ENCODE measurements at regions not wholly inside any gene's neighbourhood (a gene's known extent, or its start where the extent isn't known, plus 50 kb on each side); places are given as distances from the start of the nearest gene placed in this dataset.

DNA sequence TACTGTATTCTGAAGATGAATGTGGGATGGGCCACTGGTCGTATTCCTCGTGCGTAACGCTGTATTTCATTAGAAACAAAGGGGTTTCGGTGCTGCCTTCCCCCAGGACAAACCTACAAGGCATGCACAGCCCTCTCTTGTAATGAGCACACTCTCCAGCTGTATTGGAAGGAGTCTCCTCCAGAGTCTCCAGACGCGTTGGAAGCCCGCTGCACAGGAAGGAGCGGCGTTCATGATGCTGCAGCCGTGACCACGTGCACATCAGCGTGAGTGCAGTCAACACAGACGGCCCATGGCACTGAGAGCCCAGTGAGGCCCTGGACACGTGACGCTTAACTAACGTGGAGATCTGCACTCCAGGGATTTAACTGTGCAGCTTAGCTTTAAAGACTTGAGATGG, 209.0 kb upstream of the IRX1 start (continued):
- no peak for TF ChIP-seq SP1 (IDR thresholded peaks at IDR 0.05; ENCODE audit: low read depth, low read length)
- no peak for TF ChIP-seq TEAD4 (IDR thresholded peaks at IDR 0.05; ENCODE audit: low read depth, low read length)
- no peak for TF ChIP-seq RBBP5 (IDR thresholded peaks at IDR 0.05; ENCODE audit: borderline replicate concordance, low read depth, low read length)
- TF ChIP-seq SIRT6 (IDR thresholded peaks at IDR 0.05; ENCODE audit: low read length): no peak
- TF ChIP-seq SUZ12 (IDR thresholded peaks at IDR 0.05; ENCODE audit: low read length): no peak
- no peak for TF ChIP-seq EP300 (IDR thresholded peaks at IDR 0.05; ENCODE audit: borderline replicate concordance in 1 of 2, low read depth in 2 of 2, low read length in 2 of 2)
- no peak for TF ChIP-seq RFX5 (IDR thresholded peaks at IDR 0.05; ENCODE audit: borderline replicate concordance, low read depth, low read length)
- TF ChIP-seq, protein P1, sequence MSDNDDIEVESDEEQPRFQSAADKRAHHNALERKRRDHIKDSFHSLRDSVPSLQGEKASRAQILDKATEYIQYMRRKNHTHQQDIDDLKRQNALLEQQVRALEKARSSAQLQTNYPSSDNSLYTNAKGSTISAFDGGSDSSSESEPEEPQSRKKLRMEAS (IDR thresholded peaks at IDR 0.05): no peak
